Breast epithelium (tissue), 3 donors: ENCODE measurements at regions not wholly inside any gene's neighbourhood (a gene's known extent, or its start where the extent isn't known, plus 50 kb on each side); places are given as distances from the start of the nearest gene placed in this dataset.

Experiments
- POLR2A ChIP-seq: fragments of 450-650 bp; IDR thresholded peaks from one replicate; pipeline ENCODE4 v1.6.1; 2016; ENCODE audit warnings: antibody characterized with exemption, mild to moderate bottlenecking, moderate library complexity
- POLR2AphosphoS5 ChIP-seq, 3 donors: sonication (generic); formaldehyde crosslinking; IDR thresholded peaks; one replicate each; pipeline ENCODE4 v1.6.1; 2017; ENCODE audit warnings: antibody characterized with exemption in 3 of 3
- TF ChIP-seq, protein P1 (sequence below), 3 donors: fragments of 450-650 bp; IDR thresholded peaks; one replicate each; pipeline ENCODE4 v1.5.1; 2016 to 2017; ENCODE audit warnings: antibody characterized with exemption in 3 of 3, mild to moderate bottlenecking in 3 of 3, moderate library complexity in 3 of 3

DNA sequence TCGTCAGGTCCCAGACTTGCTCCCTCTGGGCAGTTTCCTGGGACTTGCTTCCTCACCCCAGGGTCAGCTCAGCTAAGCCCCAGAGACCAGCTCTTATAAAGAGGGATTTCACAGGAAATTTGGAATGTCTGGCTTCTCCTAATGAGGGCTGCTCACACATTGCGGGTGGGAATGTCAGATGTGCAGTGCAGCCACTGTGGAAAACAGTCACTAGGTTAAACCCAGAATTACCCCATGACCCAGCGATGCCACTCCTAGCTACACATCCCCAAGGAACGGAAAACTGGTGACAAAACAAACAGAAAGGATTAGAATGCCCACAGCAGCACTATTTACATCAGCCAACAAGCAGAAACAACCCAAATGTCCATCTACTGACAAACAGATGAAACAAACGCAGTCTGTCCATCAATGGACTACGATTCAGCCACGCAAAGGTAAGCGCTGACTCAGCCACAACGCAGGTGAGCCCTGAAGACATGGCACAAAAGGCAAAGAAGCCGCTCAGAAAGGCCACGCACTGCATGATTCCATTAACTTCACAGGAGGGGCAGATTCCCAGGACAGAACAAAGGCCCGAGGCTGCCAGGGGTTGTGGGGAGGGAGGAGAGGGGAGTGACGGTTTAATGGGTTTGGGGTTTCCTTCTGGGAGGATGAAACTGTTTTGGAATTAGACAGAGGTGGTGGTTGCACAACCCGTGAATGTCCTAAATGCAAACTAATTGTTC is 63.0 kb downstream of the NCOR2 start:
- TF ChIP-seq, protein P1, sequence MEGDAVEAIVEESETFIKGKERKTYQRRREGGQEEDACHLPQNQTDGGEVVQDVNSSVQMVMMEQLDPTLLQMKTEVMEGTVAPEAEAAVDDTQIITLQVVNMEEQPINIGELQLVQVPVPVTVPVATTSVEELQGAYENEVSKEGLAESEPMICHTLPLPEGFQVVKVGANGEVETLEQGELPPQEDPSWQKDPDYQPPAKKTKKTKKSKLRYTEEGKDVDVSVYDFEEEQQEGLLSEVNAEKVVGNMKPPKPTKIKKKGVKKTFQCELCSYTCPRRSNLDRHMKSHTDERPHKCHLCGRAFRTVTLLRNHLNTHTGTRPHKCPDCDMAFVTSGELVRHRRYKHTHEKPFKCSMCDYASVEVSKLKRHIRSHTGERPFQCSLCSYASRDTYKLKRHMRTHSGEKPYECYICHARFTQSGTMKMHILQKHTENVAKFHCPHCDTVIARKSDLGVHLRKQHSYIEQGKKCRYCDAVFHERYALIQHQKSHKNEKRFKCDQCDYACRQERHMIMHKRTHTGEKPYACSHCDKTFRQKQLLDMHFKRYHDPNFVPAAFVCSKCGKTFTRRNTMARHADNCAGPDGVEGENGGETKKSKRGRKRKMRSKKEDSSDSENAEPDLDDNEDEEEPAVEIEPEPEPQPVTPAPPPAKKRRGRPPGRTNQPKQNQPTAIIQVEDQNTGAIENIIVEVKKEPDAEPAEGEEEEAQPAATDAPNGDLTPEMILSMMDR (IDR thresholded peaks at IDR 0.05), result no peak
- no peak for TF ChIP-seq POLR2A
- no peak for TF ChIP-seq POLR2AphosphoS5 (IDR thresholded peaks at IDR 0.05)
